Muscle of leg (tissue), 3 donors: ENCODE measurements at regions not wholly inside any gene's neighbourhood (a gene's known extent, or its start where the extent isn't known, plus 50 kb on each side); places are given as distances from the start of the nearest gene placed in this dataset.

Experiments used
- DNase-seq: peaks from one replicate; pipeline ENCODE4 v3.0.0; 2013
- H3K27ac ChIP-seq: one replicate; pipeline ENCODE4 v1.5.1; 2013; ENCODE audit warnings: mild to moderate bottlenecking, low read length, control low read depth
- H3K27me3 ChIP-seq: one replicate; pipeline ENCODE4 v1.6.1; 2013; ENCODE audit warnings: low read length; ENCODE audit not compliant: control insufficient read depth, insufficient read depth
- H3K36me3 ChIP-seq: one replicate; pipeline ENCODE4 v1.6.1; 2013; ENCODE audit warnings: low read length; ENCODE audit not compliant: control insufficient read depth, insufficient read depth
- H3K4me1 ChIP-seq: one replicate; pipeline ENCODE4 v1.6.1; 2013; ENCODE audit warnings: low read length; ENCODE audit not compliant: control insufficient read depth, insufficient read depth
- H3K4me3 ChIP-seq: one replicate; pipeline ENCODE4 v1.5.1; 2013; ENCODE audit warnings: low read length, control low read depth
- H3K9me3 ChIP-seq: replicated peaks from 2 replicates; pipeline ENCODE4 v1.6.1; 2013; ENCODE audit warnings: low read depth, low read length; ENCODE audit not compliant: control insufficient read depth
- WGBS: methylation state at CpG from one replicate; pipeline ENCODE4 v1.1.5; 2013; ENCODE audit warnings: missing lambda C conversion rate; ENCODE audit not compliant: insufficient coverage; 5-methylcytosine and 5-hydroxymethylcytosine counted together

- Histone ChIP-seq H3K27ac (no peak overlapping the region), H3K36me3 (no peaks in the 10 kb centered on the region), H3K27me3 (no peaks in the 10 kb centered on the region), H3K4me1 (no peaks in the 10 kb centered on the region), H3K9me3 (no peaks in the 10 kb centered on the region), H3K4me3 (no peak overlapping the region)
- DNase-seq = no peak
- WGBS = 14% methylated on average over 1 of the region's 1 CpG
These were observed 193.9 kb downstream of the OTOR start for GRCh38 chr20:16942051-16942450.

DNA sequence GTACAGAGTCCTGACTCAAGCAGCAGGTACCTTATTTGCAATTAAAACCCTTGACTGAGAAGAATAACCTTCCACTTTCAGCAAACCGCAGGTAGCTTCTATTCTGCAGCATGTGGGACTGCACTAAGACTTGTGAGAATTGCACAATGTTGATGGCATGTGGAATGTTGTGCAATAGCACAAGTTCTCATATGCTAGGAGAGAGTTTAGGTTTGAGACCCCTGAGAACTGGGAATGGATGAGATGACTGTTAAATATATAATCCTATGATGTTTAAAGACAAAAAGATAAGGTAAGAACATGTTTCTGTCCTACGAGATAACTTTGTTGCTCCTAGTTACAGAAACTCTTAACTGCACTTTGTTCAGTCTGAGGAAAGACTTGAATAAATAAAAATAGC is 194.6 kb downstream of the OTOR start:
- H3K36me3 ChIP-seq = no peaks in the 10 kb centered on the region
- no peak overlapping the region for H3K4me3 ChIP-seq
- H3K27me3 ChIP-seq = no peaks in the 10 kb centered on the region
- no peak for DNase-seq
- no CpG with 5 or more reads among the region's 2 CpGs for WGBS
- no peak overlapping the region for H3K27ac ChIP-seq
- H3K4me1 ChIP-seq = no peaks in the 10 kb centered on the region
- H3K9me3 ChIP-seq = no peaks in the 10 kb centered on the region

- Histone ChIP-seq H3K27me3 (no peaks in the 10 kb centered on the region), H3K4me3 (no peak overlapping the region), H3K27ac (no peak overlapping the region), H3K36me3 (no peaks in the 10 kb centered on the region), H3K9me3 (peaks cover under 1% of the 10 kb centered on the region), H3K4me1 (no peaks in the 10 kb centered on the region)
- 25% methylated on average over 1 of the region's 2 CpGs for WGBS
- no peak for DNase-seq
These were observed 196.6 kb downstream of the OTOR start for GRCh38 chr20:16944745-16945144.

- H3K36me3 ChIP-seq = no peaks in the 10 kb centered on the region
- H3K27me3 ChIP-seq = no peaks in the 10 kb centered on the region
- no peak for DNase-seq
- no peak overlapping the region for H3K27ac ChIP-seq
- H3K4me3 ChIP-seq = no peak overlapping the region
- peaks cover 2% of the 10 kb centered on the region for H3K9me3 ChIP-seq
- no peaks in the 10 kb centered on the region for H3K4me1 ChIP-seq
These were observed 197.5 kb downstream of the OTOR start for GRCh38 chr20:16945619-16946018.

- Histone ChIP-seq H3K9me3 (peaks cover 2% of the 10 kb centered on the region), H3K4me3 (no peak overlapping the region), H3K36me3 (no peaks in the 10 kb centered on the region), H3K27me3 (no peaks in the 10 kb centered on the region), H3K4me1 (no peaks in the 10 kb centered on the region), H3K27ac (no peak overlapping the region)
- WGBS = no CpG with 5 or more reads among the region's 2 CpGs
- DNase-seq = no peak
These were observed 197.9 kb downstream of the OTOR start for GRCh38 chr20:16946097-16946496.

- WGBS = no CpG with 5 or more reads among the region's 2 CpGs
- DNase-seq = no peak
- Histone ChIP-seq H3K36me3 (no peaks in the 10 kb centered on the region), H3K4me3 (no peak overlapping the region), H3K4me1 (no peaks in the 10 kb centered on the region), H3K27me3 (no peaks in the 10 kb centered on the region), H3K9me3 (peaks cover 2% of the 10 kb centered on the region), H3K27ac (no peak overlapping the region)
These were observed 199.3 kb downstream of the OTOR start for GRCh38 chr20:16947479-16947878.

- DNase-seq = no peak
- Histone ChIP-seq H3K36me3 (no peaks in the 10 kb centered on the region), H3K4me3 (no peak overlapping the region), H3K9me3 (peaks cover 2% of the 10 kb centered on the region), H3K27ac (no peak overlapping the region), H3K27me3 (no peaks in the 10 kb centered on the region), H3K4me1 (no peaks in the 10 kb centered on the region)
- WGBS = no CpG with 5 or more reads among the region's 2 CpGs
These were observed 203.7 kb downstream of the OTOR start for GRCh38 chr20:16951876-16952275.

GRCh38 chr20:16952965-16953364 is 204.8 kb downstream of the OTOR start:
- H3K4me1 ChIP-seq = no peaks in the 10 kb centered on the region
- no peak overlapping the region for H3K4me3 ChIP-seq
- no peaks in the 10 kb centered on the region for H3K27me3 ChIP-seq
- H3K9me3 ChIP-seq = peaks cover 2% of the 10 kb centered on the region
- 62% methylated on average over 1 of the region's 1 CpG for WGBS
- no peak overlapping the region for H3K27ac ChIP-seq
- no peak for DNase-seq
- no peaks in the 10 kb centered on the region for H3K36me3 ChIP-seq

DNA sequence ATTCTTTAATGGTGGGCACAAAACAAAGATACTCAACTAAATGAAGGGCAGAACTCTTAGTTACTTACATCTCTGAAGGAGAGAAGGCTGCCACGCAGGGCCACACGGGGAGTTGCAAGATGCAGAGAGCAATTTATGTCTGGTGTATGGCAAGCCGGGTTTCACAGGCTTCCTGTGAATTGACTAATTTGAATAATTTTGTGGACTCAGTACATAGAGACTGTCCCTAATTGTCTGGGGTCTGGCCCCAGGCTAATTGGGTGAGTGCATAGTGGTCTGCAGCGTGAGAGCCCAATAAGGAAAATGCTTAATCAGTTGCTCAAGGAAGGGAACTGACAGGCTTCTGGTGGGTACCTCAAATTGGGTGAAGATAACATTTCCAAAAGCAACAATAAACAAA is 205.7 kb downstream of the OTOR start:
- H3K27me3 ChIP-seq = no peaks in the 10 kb centered on the region
- H3K27ac ChIP-seq = no peak overlapping the region
- no peak overlapping the region for H3K4me3 ChIP-seq
- WGBS = 74% methylated on average over 4 of the region's 4 CpGs
- H3K4me1 ChIP-seq = no peaks in the 10 kb centered on the region
- H3K9me3 ChIP-seq = peaks cover 2% of the 10 kb centered on the region
- no peaks in the 10 kb centered on the region for H3K36me3 ChIP-seq
- DNase-seq = no peak

DNA sequence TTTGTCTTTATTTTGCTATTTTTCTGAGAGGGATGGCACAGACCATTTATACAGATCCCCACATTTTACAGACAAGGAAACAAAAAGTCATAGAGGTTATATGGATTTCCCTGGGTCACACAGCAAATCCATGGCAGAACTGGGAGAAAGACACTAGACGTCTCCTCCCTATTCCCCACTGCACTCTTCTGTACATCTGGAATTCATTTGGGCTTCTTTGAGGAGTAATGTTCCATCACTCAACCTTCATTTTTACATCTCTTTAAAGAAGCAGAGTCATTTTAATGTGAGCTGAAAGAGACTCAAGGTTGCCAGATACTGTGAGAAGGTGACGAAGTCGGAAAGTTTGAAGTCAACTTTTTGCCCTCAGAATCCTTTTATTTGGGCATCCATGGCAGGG is 207.3 kb downstream of the OTOR start:
- DNase-seq = peak; percentile 14
- 56% methylated on average over 2 of the region's 3 CpGs for WGBS
- no peaks in the 10 kb centered on the region for H3K9me3 ChIP-seq
- H3K27me3 ChIP-seq = no peaks in the 10 kb centered on the region
- no peak overlapping the region for H3K4me3 ChIP-seq
- H3K4me1 ChIP-seq = no peaks in the 10 kb centered on the region
- H3K27ac ChIP-seq = no peak overlapping the region
- H3K36me3 ChIP-seq = no peaks in the 10 kb centered on the region

DNA sequence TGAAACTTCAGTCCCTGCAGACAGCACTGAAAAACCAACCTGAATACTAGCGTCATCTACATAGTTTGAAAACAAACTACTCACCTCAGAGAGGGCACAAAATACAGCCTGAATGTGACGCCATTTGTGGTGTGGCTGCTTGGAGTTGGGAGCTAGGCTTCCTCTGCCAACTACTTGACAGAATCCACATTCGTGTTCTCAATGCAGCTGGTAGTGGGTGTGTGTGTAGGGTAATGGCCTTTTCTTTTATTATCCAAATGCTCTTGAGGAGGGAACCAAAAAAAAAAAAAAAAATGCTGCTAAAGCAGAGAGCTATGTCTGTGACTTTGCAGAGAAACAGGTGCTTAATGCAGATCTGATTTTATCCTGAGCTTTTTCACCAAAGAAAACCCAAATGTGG is 207.8 kb downstream of the OTOR start:
- Histone ChIP-seq H3K27me3 (no peaks in the 10 kb centered on the region), H3K4me1 (no peaks in the 10 kb centered on the region), H3K27ac (no peak overlapping the region), H3K9me3 (no peaks in the 10 kb centered on the region), H3K36me3 (no peaks in the 10 kb centered on the region), H3K4me3 (no peak overlapping the region)
- no peak for DNase-seq
- WGBS = no CpG with 5 or more reads among the region's 3 CpGs
